NCI-H226 (cell line): ENCODE measurements at regions not wholly inside any gene's neighbourhood (a gene's known extent, or its start where the extent isn't known, plus 50 kb on each side); places are given as distances from the start of the nearest gene placed in this dataset.

Experiments
- DNase-seq: peaks from one replicate; pipeline ENCODE4 v3.0.0-alpha.2; 2015

GRCh38 chr6:149218471-149218870 is 99.0 kb upstream of the TAB2 start:
- no peak for DNase-seq

DNA sequence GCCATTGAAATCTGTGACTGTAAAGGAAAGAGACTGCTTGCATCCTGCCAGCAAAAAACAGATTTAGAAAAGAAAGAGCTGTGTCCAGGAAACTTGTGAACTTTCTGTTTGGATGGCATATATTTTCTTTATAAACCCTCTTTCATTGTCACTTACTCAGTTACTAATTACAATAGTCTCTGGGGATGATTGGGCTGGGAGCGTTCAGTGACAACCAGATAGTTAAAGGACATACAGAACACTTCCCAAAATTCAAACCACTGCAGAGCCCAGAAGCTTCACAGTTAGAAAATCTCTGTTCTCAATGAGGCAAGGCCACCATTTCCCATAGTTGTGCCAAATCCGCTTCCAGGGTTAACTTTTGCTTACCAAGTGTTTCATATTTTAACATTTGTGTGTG is 98.6 kb upstream of the TAB2 start:
- DNase-seq, result no peak

DNA sequence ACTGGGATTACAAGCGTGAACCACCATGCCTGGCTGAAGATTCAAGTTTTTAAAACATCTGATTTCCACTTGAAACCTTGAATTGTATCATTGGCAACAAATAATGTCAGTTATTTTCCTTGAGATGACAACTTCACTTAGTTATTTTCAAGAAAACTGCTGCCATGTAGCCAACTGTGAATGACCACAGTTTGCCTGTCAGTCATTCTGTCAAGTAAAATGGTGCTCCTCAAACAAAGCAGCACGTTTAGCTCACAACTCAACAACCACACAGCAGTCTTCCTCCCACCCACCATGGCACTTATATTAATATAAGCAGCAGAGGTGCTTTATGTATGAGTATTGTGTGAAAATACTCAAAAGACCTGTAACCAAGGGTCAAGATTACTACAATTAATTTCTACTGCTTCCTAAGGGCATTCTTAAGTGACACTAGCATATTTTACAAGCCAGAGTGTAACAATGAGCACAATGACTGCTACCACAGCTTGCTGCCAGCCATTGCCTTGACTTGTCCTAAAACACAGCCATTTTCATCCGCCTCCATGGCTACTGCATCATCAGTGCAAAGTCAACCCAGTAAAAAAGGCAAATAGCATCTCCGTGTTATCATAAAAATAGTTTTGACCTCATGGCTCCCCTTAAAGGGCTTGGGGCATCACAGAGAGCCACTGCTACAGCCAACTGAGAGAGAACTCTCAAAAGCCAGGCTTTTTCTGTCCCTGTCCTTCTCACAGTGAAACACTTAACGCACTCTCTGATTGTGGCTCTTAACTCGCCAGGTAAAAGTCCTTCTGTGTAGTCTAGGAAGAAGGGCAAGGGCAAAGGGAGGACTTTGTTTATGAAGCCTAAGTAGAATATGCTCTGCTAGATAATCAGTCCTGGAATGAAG is 96.4 kb upstream of the TAB2 start:
- DNase-seq, result no peak

- peak; percentile 75 for DNase-seq
Observed at GRCh38 chr6:149221774-149222070, 95.8 kb upstream of the TAB2 start.

- DNase-seq, result no peak
Observed at GRCh38 chr6:149223120-149223903, 94.2 kb upstream of the TAB2 start.

DNA sequence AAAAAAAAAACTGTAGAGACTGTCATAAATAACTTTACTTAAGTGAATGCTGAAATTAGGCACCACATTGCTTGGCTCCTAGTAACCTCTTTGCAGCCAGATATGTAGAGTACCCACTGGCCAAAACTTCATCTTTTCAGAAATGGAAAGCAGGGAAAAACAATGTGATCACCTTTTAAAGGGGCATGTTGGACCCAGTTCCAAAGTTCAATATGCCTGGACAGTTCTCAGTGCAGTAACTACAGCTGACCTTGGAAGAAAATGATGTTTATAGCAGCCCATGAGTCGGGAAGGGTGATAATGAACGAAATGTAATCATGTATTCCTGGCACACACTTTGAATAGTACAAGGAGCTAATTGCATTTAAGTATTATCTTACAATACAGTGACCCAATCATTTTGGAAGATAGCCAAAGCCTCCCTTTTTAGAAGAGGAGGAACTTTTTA is 93.6 kb upstream of the TAB2 start:
- no peak for DNase-seq

GRCh38 chr6:149224399-149224798 is 93.1 kb upstream of the TAB2 start:
- DNase-seq, result no peak

DNA sequence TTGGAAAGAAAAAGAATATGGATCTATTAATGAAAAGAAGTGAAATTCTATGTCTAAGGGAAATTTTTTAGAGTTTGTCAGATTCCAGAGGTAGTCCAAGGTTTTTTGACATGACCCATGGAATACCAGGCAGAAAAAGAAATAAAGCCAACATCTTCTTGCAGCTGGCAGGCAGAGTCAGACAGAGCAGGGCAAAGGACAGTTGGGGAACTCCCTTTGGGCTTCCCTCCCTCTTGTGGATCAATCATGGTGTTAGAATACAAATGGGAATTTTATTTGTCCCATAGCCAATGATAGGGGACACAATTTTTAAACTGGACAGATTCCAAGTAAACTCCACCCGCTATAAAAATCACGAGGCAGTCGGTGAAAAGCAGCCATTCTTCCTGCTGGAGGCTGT is 92.1 kb upstream of the TAB2 start:
- no peak for DNase-seq

GRCh38 chr6:149225946-149226345 is 91.6 kb upstream of the TAB2 start:
- DNase-seq, result no peak

- DNase-seq, result no peak
Observed at GRCh38 chr6:149227796-149228195, 89.7 kb upstream of the TAB2 start.

GRCh38 chr6:149228311-149228955 is 89.1 kb upstream of the TAB2 start:
- DNase-seq, result no peak

- no peak for DNase-seq
Observed at GRCh38 chr6:149229096-149229495, 88.4 kb upstream of the TAB2 start.

GRCh38 chr6:149230712-149231460 is 86.6 kb upstream of the TAB2 start:
- no peak for DNase-seq

DNA sequence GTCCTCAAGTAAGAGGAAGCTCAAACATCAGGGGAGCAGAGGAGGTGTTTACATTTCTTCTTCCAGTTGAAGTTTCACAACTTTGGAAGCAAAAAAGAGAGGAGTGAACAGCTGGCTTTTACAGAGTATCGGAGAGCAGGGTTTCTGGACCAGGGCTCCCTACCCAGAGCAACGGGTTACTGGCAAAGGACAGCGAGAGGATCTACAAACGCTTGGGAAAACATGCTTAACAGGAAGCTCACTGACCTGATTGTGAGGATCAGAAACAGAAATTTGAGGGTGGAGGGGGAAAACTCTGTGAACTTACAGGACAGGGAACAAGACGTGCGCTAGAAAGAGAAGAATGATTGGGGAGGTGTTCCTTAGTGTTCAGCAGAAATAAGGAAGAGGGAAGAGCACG is 85.7 kb upstream of the TAB2 start:
- no peak for DNase-seq

GRCh38 chr6:149233056-149233715 is 84.3 kb upstream of the TAB2 start:
- DNase-seq, result peak; percentile 75

GRCh38 chr6:149234051-149234962 is 83.2 kb upstream of the TAB2 start:
- peak; percentile 41 for DNase-seq

- peak; percentile 53 for DNase-seq
Observed at GRCh38 chr6:149235130-149235561, 82.4 kb upstream of the TAB2 start.

- peak; percentile 29 for DNase-seq
Observed at GRCh38 chr6:149236589-149236988, 80.9 kb upstream of the TAB2 start.

DNA sequence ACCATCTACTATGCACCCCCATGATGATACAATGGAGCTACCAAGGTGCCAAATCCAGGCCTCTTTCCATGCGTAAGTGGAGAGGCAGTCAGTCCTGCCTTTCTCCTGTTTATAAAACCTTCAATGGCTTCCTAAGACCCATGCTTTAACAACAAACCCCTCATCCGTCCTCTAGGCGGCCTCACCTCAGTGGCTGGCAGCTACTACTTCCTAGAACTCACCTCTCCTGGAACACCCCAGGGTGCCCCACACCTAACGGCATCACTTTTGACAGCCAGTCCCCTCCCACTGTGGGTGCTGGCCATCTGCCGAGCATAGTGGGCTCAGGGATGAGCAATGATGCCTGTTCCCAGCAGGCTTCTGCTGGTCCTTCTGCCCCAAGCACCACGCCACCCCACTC is 80.0 kb upstream of the TAB2 start:
- DNase-seq, result no peak

DNA sequence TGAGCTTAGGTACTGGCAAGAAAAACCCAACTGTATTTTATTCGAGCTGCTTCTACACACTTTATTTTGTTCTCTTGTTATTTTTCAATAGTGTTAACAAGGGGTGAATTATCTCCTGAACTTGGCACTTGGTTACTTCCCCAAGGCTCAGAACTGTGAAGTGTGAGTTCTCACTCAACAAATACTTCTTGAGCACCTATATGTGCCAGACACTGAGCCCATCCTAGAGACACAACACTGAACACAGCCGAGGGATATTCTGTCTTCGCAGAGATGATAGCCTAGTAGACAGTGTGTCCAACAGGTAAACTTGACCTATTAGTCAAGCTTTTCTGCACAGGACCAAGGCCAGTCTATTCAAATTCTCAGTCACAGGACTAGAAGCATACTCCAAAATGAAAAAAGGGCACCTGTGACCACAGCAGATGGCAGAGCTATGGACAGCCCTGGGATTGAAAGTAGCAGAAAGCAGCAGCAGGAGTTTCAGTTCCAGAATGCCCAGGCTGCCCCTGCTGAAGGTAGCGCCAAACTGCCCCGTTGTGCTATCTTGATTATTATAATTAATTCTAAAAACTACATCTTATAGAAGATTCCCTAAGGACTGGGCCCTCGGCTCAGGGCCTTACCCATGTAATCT is 77.8 kb upstream of the TAB2 start:
- no peak for DNase-seq

DNA sequence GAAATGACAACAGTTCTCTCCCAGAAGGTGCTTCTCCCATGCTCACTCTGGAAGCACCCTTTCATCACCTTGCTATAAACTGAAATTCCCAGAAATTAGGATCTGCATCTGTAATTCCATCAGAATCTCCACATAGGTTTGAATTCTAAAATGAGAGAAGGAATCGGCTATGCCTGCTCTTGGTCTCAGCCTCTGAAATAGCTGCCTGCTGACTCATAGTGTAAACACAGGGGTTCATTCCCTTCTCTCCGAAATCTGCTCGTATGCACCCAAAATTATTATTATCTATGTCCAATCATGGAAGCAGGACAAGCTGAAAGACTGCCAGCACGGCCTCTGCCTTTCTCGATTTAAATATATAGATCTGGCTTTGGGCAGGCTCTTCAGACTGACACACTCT is 74.6 kb upstream of the TAB2 start:
- no peak for DNase-seq
